ENCODE measurements at regions not wholly inside any gene's neighbourhood (a gene's known extent, or its start where the extent isn't known, plus 50 kb on each side); places are given as distances from the start of the nearest gene placed in this dataset.

DNA sequence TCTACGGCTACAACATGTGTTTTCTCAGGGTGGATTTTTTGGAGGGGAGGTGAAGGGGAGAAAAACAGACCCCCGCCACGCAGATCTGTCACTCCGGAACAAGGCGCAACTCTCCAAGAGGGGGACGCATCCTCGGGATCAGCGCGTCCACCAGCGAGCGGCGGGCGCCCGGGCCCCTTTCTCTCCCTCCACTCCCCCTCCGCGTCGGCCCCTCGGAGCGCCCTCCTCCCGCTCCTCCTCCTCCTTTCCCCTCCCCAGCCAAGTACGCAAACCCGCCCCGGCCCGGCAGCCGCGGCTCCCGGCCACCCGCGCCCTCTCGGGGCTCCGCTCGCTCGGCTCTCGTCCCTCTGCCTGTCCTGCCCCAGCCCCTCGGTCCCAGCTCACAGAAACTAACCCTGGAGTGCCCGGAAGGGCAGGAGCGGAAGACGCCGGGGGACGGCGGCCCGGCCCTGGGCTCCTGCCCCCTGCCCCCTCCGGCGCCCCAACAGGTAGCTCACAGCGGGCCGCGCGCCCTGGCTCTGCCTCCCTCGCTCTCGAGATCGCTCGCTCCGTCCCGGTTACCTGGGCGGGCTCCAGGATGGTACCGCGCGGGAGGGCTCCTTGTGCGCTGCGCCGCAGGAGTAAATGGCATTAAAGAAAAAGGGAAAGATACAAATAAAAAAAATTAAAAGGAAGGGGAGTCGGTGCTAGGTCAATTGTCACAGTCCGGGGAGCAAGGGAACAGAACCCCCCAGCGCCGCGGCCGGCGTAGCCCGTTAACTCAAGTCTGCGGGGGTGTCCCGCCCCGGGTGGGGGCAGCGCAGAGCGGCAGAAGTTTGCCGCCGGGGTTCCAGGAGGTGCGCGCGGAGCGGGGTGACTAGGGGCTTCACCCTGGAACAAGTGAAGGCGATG, 131.4 kb upstream of the C11orf58 start:
- TF ChIP-seq POLR2A (IDR thresholded peaks at IDR 0.05; ENCODE audit: low read length) (no peak), PHF8 (IDR thresholded peaks at IDR 0.05; ENCODE audit: borderline replicate concordance, low read depth) (no peak)

Measured in A549 (cell line).